Kidney (tissue), 13 donors: ENCODE measurements at regions not wholly inside any gene's neighbourhood (a gene's known extent, or its start where the extent isn't known, plus 50 kb on each side); places are given as distances from the start of the nearest gene placed in this dataset.

Experiments used
- DNase-seq, 5 donors: peaks; one replicate each; pipeline ENCODE4 v3.0.0-alpha.2; 2013 to 2020
- FAIRE-seq: peaks from 2 replicates; lab custom pipeline; 2012; peaks lifted over from hg19 to GRCh38; lab: Jason Lieb, UNC
- H3K27ac ChIP-seq, 2 donors: one replicate each; pipeline ENCODE4 v1.7.0; 2013; ENCODE audit warnings: low read depth in 2 of 2, low read length in 2 of 2, inconsistent platforms in 1 of 2
- H3K27me3 ChIP-seq: one replicate; pipeline ENCODE4 v1.7.1; 2013; ENCODE audit warnings: low read length, inconsistent platforms; ENCODE audit not compliant: control insufficient read depth, insufficient read depth
- H3K36me3 ChIP-seq, 3 donors: one replicate each; pipeline versions ENCODE4 v1.7.0 to v1.7.1; 2013; ENCODE audit warnings: low read length in 3 of 3, control low read depth in 1 of 3, inconsistent platforms in 1 of 3; ENCODE audit not compliant: insufficient read depth in 3 of 3, control insufficient read depth in 2 of 3
- H3K4me1 ChIP-seq, 3 donors: one replicate each; pipeline versions ENCODE4 v1.7.0 to v1.7.1; 2013; ENCODE audit warnings: low read length in 3 of 3, inconsistent platforms in 1 of 3, low read depth in 1 of 3; ENCODE audit not compliant: control insufficient read depth in 2 of 3, insufficient read depth in 2 of 3
- H3K4me3 ChIP-seq, 3 donors: one replicate each; pipeline versions ENCODE4 v1.7.0 to v1.8.1; 2013; ENCODE audit warnings: low read length in 3 of 3, control low read depth in 1 of 3, inconsistent platforms in 1 of 3
- H3K9ac ChIP-seq, 3 donors: one replicate each; pipeline versions ENCODE4 v1.7.0 to v1.7.1; 2013; ENCODE audit warnings: low read length in 3 of 3, control low read depth in 1 of 3, inconsistent platforms in 1 of 3
- H3K9me3 ChIP-seq, 3 donors: one replicate each; pipeline versions ENCODE4 v1.7.0 to v1.7.1; 2013; ENCODE audit warnings: low read length in 3 of 3, control low read depth in 1 of 3, inconsistent platforms in 1 of 3; ENCODE audit not compliant: control insufficient read depth in 2 of 3, insufficient read depth in 1 of 3
- intact Hi-C: fragments of 100-400 bp; cut with DNase I; formaldehyde crosslinking; loops from one replicate; pipeline ENCODE4 v1.11.1; 2022
- TF ChIP-seq, protein P1 (sequence below): IDR thresholded peaks from 3 replicates; pipeline ENCODE4 v1.5.1; 2012; ENCODE audit warnings: mild to moderate bottlenecking, moderate library complexity, borderline replicate concordance; ENCODE audit not compliant: insufficient read depth; ENCODE audit errors: extremely low read depth
- donor health status: control.
- donor health status: control.
- donor health status: control.
- donor health status: control.
- donor health status: control.
- donor health status: DM: yes; HTN: yes; CAD: no.
- donor health status: Normal renal cell carcinoma (clear cell type).

DNA sequence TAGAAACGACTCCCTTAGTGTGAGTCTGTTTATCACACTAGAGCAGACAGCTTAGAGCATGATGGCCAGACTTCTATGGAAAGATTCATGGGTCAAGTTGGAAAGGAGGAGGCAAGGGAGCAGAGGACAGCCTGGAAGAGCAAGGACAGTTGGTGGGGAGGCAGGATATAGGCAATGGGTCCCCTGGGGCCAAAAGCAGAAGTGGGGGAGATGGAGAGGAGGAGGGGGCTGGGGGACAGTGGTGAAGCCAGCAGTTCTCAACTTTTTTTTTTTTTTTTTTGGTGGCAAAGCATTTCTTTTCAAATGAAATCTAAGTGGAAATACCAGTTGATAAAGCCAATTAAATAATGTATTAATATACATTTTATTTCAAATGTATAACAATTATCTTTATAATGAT is 197.9 kb downstream of the HRH4 start:
- no peak overlapping the region for H3K4me3 ChIP-seq
- no peaks in the 10 kb centered on the region for H3K36me3 ChIP-seq
- DNase-seq, result no peak
- peaks cover 0 to 3% (median 2%) of the 10 kb centered on the region in 3 donors for H3K4me1 ChIP-seq
- H3K9ac ChIP-seq, result no peak overlapping the region
- H3K27ac ChIP-seq, result no peak overlapping the region
- intact Hi-C loops, result no loop called here
- H3K27me3 ChIP-seq, result no peaks in the 10 kb centered on the region
- FAIRE-seq, result no peak
- H3K9me3 ChIP-seq, result no peaks in the 10 kb centered on the region
- TF ChIP-seq, protein P1, sequence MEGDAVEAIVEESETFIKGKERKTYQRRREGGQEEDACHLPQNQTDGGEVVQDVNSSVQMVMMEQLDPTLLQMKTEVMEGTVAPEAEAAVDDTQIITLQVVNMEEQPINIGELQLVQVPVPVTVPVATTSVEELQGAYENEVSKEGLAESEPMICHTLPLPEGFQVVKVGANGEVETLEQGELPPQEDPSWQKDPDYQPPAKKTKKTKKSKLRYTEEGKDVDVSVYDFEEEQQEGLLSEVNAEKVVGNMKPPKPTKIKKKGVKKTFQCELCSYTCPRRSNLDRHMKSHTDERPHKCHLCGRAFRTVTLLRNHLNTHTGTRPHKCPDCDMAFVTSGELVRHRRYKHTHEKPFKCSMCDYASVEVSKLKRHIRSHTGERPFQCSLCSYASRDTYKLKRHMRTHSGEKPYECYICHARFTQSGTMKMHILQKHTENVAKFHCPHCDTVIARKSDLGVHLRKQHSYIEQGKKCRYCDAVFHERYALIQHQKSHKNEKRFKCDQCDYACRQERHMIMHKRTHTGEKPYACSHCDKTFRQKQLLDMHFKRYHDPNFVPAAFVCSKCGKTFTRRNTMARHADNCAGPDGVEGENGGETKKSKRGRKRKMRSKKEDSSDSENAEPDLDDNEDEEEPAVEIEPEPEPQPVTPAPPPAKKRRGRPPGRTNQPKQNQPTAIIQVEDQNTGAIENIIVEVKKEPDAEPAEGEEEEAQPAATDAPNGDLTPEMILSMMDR, result no peak

DNA sequence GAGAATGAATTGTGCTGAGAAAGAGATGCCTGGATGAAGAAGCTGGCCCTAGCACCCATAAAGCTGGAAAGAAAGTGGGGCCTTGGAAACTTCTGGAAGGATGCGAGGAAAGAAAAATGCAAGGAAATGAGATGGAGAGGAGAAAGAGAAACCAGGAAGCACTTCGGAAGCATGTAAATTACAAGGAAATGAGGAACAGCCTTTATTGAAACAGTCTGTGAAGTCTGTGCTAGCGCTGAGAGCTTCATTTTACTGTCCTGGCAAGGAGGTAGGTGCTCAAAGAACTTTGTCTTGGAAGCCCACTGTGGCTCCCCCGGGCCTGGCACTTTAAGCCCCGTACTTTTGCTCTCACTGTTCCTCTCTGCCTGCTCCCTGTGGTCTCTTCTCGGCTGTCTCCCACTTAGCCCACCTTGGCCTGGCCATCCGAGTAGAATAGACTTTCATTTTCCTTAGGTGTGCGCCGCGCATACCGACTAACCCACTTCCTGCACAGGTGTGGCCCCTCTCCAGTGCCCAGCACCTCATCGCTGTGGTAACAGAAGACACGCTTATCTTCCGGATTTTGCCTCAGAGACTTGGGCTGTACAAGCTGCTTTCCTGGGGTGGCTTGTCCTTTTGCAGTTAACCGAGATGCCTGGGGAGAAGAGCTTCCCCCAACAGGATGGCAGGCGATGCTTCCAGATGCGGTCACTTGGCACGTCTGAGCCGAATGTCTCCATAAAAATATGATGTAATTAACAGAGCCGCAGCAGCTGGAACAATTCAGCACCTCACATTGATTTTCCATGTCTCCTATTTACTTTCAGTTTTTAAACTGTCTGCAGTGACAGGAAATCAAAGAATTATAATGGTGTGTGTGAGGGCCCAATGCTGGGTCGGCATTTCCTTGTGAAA is 199.6 kb downstream of the HRH4 start:
- Histone ChIP-seq H3K27ac (no peak overlapping the region), H3K36me3 (no peaks in the 10 kb centered on the region), H3K27me3 (no peaks in the 10 kb centered on the region), H3K9ac (no peak overlapping the region), H3K4me1 (peaks cover 0 to 3% (median 2%) of the 10 kb centered on the region in 3 donors), H3K4me3 (peak overlapping the region in 2 of 3 donors; percentile 42 to 45), H3K9me3 (no peaks in the 10 kb centered on the region)
- FAIRE-seq, result no peak
- intact Hi-C loops, result no loop called here
- DNase-seq, result peak in 1 of 5 donors; percentile 26
- TF ChIP-seq, protein P1, result no peak

DNA sequence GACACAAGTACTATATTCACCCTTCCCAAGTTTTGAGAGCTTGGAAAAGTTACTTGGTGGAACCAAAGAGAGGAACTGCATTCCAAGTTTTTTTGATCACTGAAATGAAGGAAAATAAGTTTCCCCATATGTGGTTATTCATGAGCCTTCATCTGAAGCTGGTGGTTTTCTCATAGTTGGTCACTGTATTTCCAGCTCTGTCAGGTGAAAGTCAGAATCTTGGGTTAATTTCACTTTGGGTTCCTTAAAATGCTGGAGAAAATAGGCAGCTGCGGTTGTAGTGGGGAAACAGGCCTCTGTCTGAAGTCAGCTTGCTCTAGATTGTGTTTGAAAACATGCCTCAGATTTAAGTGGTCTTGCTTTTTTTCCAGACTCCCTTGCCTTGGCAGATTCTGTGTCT is 200.5 kb downstream of the HRH4 start:
- no peaks in the 10 kb centered on the region for H3K27me3 ChIP-seq
- no peaks in the 10 kb centered on the region for H3K36me3 ChIP-seq
- intact Hi-C loops, result no loop called here
- H3K27ac ChIP-seq, result no peak overlapping the region
- no peaks in the 10 kb centered on the region for H3K9me3 ChIP-seq
- DNase-seq (no peak), FAIRE-seq (no peak)
- no peak overlapping the region for H3K9ac ChIP-seq
- TF ChIP-seq, protein P1, result no peak
- H3K4me1 ChIP-seq, result peaks cover 0 to 3% (median under 1%) of the 10 kb centered on the region in 3 donors
- no peak overlapping the region for H3K4me3 ChIP-seq
